HG03103 (cell line): ENCODE measurements at regions not wholly inside any gene's neighbourhood (a gene's known extent, or its start where the extent isn't known, plus 50 kb on each side); places are given as distances from the start of the nearest gene placed in this dataset.

Experiments used
- ATAC-seq: cut with Tn5 transposase; IDR thresholded peaks from one replicate; pipeline ENCODE4 v1.9.1; 2021; ENCODE audit warnings: low read depth; ENCODE audit not compliant: unreplicated experiment

DNA sequence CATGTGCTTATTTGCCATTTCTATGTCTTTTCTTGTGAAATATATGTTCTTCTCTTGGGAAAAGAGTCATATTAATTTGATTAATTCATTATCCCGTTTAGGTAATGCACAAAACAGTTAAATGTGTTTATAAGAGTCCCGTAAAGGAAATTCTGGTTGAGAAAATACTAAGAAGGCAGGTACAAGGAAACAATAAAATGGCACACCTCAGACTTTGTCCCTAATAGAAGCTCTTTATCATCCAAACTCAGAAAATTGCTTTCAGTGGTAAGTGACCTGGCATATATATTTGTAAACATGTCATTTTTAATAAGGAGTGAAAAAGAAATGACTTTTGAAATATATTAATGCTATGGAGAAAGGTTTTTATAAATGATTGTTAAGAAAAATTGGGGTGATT is 540.5 kb upstream of the CITED2 start:
- ATAC-seq: no peak

DNA sequence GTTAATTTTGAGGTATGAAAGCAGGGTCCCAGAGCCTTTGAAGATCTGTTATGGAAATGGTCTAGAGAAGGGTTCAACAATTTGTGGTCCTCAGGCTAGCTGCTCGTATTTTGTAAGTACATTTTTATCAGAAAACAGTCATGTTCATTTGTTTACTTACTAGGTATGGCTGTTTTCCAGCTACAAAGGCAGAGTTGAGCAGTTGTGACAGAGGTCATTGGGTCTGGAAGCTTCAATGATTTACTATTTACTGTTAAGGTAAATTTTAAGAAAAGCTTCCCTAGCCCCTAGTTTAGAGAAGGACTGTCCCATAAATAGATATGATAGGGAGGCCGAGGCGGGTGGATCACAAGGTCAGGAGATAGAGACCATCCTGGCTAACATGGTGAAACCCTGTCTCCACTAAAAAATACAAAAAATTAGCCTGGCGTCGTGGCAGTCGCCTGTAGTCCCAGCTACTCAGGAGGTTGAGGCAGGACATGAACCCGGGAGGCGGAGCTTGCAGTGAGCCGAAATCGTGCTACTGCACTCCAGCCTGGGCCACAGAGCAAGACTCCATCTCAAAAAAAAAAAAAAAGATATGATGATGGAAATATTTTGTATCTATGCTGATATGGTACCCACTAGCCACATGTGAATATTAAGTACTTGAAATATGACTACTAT is 538.4 kb upstream of the CITED2 start:
- no peak for ATAC-seq

GRCh38 chr6:139909992-139910391 is 535.5 kb upstream of the CITED2 start:
- no peak for ATAC-seq

- ATAC-seq: no peak
Observed at GRCh38 chr6:139905404-139906052, 531.1 kb upstream of the CITED2 start.

DNA sequence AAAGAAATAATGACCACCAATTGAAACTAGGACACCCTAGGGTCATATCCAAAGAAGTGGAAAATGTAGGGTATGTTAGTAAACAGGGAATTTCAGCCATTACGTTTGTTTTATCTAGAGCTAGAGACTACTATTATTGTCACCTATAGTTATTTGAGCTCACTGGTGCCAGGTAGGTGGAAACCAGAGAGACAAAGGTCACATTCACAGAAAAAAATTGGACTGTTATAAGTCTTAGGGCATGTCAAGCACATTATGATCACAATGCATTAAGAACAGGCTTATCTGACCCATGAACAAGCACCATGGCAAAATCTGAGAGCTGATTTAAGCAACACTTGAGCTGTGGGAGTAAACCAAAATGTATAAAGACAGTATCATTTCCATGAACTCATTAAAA is 530.1 kb upstream of the CITED2 start:
- no peak for ATAC-seq

GRCh38 chr6:139904158-139904533 is 529.7 kb upstream of the CITED2 start:
- ATAC-seq: no peak

DNA sequence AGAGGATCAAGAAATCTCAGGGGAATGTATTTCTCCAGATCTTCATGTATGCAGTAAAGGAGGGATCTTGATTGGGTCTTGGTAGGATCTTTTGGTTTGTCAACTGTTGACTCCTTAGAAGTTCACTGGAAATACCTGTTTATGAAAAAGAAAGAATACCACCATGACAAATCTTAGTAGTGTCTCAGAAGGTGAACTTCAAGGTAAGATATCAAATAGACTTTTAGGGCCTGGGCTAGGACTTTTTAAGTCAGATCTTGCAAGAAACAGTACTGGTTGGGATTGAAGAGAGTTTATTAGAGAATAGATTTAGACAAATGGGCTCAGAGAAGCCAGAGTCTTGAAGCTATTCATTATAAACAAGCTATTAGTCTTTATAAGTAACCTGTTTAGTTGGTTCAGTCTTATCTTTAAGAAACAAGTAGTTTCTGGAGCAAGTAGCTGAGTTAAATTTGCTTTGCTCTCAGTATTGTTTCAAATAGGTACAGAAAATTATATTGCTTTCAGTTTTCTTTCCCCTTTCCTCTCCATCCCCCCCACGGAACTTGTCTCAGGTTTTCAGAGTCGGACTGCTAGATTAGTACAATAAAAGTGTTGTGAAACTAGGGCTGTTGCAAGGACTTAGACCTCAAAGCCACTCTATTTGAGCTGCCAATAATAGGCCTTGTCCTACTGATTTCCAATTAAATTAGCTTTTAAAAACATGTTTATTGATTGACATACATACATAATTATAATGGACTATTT is 529.1 kb upstream of the CITED2 start:
- ATAC-seq: peak; percentile 95

DNA sequence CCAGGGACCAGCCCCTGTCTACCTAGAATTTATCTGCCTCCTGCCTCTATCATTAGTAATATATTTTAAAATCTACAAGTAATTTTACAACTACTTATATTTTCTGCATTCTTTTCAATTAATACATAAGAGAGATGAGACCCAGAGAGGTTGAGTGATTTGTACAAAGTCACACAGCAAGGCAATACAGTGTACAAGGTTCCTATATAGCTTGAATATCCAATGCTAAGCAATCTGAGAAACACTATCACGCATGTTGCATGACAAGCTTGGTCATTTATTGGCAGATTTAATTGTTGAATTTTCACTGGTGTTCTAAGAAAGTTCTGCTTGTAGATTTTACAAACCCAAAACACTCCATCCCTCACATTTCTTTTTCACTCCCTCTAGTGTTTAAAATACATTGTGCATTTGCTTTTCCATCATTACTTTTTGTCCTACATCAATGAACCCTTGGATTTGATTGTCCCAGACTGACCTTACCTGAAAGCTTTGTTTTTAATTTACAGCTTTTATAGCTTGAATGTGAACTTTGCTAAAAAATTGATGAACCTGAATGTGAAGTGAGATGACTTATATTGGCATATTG is 520.9 kb upstream of the CITED2 start:
- no peak for ATAC-seq

- no peak for ATAC-seq
Observed at GRCh38 chr6:139894271-139894670, 519.8 kb upstream of the CITED2 start.

GRCh38 chr6:139891471-139891870 is 517.0 kb upstream of the CITED2 start:
- no peak for ATAC-seq

- no peak for ATAC-seq
Observed at GRCh38 chr6:139888681-139889122, 514.3 kb upstream of the CITED2 start.

DNA sequence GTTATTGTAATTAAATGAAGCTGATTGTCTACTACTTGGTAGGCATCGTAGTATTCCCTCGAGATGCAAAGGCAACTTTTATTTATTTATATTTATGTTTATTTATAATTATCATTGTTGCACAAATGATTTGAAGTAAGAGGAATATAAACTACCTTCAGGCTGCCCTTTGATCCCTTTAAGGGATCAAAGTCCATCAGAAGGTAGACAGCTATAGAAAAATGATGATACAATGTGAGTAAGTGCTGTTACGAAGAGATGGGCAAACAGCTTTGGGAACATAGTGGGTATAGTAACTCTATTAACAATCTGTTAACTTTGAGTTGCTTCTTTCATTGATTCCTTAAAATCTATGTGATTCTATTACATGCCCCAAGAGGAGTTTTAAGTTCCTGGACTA is 512.8 kb upstream of the CITED2 start:
- ATAC-seq: no peak

DNA sequence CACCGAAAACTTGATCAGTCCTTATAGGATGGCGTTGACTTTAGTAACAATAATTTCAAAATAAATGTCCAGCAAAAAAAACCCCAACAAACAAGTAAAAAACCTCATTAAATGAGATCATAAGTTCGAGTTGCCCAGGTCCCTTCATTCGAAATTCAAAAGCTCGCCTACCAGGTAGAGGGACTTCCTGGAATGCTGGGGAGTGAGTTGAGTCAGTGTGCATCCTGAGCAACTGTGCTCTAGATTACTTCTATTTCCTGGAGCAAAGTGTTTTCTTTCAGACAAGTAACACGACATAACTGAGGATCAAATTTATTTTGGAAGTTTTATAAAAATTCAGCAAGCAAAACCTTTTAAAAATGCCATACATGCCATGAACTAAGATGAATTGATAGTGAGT is 511.9 kb upstream of the CITED2 start:
- ATAC-seq: no peak

GRCh38 chr6:139885909-139886308 is 511.5 kb upstream of the CITED2 start:
- no peak for ATAC-seq

GRCh38 chr6:139883776-139884175 is 509.3 kb upstream of the CITED2 start:
- no peak for ATAC-seq

- no peak for ATAC-seq
Observed at GRCh38 chr6:139882977-139883728, 508.7 kb upstream of the CITED2 start.

DNA sequence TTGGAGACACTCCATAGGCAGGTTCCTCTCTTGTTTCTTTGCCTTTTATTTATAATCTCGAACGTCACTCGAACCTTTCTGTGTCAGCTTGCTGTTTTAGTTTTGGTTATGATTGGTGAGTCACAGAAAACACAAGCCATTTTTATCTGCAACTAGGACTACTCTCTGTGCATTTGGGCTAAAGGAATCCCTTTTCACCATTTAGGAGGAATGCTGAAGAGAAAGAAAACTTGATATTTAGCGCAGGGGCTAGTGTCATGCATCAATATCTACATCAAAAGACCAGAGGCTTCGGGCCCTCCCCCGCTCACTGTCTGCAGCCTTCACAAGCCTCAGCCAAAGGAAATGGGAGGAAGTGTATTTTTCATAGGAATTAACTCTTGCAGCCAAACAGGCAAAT is 507.8 kb upstream of the CITED2 start:
- peak; percentile 10 for ATAC-seq

DNA sequence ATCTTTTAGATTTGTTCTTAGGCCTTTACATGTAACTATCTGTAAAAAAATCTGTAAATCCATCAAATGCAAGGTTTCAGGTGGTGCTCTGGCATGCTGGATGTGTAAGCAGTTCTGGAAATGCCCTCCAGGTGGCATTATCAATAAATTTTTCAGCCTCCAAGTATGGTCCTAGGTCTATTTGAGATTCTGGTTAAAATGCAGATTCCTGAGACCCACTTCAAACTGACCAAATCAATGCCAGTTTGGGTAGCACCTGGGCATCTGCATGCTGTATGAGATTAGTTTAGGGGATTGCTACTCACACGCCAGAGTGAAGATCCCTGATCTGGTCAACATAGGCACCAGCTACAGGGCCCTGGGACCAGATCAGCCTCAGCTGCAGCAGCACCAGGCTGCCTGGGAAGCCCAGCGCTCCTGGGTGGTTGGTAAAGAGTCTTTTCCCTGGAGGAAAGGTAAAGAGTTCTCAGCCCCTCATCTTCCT is 507.3 kb upstream of the CITED2 start:
- ATAC-seq: peak; percentile 73

DNA sequence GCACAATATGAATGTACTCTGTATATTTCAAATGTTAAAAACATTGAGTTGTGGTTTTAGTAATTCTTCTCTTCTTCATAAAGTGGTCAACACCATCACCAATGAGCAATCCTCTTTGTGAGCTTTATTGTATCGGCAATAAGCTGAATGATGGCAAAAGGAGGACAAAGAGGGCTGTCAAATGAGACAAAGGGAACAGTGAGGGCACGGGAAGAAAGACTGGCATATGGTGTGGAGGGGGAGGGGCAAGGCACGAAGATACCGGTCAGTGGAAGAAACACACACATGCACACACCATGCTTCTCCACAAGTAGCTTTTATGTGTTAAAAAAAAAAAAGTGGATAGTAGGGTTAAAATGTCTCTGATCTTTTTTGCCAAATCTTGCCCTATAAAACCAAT is 506.8 kb upstream of the CITED2 start:
- no peak for ATAC-seq

DNA sequence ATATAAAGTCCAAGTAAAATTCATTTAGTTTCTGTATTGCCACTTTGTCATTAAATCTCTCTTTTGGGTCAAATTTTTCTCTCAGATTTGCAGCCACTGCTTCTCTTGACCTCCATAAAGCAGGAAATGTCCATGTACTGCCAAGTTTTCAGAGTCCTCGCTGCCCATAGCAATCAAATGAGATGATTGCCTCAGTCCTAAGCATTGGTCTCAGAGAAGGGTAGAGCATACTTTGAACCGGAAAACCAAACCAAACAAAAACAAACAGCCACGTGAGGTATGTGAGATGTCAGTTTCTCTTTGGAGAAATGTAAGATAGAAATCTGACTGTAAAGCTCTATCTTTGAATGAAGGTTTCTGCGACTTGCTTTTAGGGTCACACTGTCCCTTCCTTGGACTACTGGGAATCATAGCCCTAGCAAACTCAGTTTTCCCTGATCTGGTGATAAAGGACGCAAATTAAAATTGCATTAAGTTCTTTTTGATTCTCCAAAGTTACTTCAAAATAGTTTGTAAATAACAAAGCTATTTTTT is 505.4 kb upstream of the CITED2 start:
- no peak for ATAC-seq
